ENCODE measurements at regions not wholly inside any gene's neighbourhood (a gene's known extent, or its start where the extent isn't known, plus 50 kb on each side); places are given as distances from the start of the nearest gene placed in this dataset.

DNA sequence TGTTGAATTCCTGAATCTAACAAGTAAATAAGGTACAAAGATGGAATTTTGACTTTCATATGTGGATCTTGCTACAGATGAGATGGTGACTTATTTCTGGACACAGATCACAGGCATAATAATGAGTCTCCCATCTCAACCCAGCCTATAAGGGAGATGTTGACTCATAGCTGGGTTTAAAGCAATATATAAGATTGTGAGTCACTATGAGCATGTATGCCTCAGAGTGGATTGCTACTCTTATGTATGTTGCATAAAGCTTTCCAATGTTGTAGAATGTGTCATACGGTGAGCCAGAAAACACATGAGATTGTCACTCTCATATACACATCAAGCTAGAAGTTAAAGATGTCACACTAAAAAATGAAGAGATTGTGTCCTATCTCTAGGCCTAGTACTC is 884.3 kb upstream of the TSPY4 start:
- TF ChIP-seq, protein P1, sequence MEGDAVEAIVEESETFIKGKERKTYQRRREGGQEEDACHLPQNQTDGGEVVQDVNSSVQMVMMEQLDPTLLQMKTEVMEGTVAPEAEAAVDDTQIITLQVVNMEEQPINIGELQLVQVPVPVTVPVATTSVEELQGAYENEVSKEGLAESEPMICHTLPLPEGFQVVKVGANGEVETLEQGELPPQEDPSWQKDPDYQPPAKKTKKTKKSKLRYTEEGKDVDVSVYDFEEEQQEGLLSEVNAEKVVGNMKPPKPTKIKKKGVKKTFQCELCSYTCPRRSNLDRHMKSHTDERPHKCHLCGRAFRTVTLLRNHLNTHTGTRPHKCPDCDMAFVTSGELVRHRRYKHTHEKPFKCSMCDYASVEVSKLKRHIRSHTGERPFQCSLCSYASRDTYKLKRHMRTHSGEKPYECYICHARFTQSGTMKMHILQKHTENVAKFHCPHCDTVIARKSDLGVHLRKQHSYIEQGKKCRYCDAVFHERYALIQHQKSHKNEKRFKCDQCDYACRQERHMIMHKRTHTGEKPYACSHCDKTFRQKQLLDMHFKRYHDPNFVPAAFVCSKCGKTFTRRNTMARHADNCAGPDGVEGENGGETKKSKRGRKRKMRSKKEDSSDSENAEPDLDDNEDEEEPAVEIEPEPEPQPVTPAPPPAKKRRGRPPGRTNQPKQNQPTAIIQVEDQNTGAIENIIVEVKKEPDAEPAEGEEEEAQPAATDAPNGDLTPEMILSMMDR (IDR thresholded peaks at IDR 0.05), result no peak
- TF ChIP-seq POLR2A (IDR thresholded peaks at IDR 0.05), result no peak

Measured in Peyer's patch (tissue), 4 donors.